ENCODE measurements at regions not wholly inside any gene's neighbourhood (a gene's known extent, or its start where the extent isn't known, plus 50 kb on each side); places are given as distances from the start of the nearest gene placed in this dataset.

DNA sequence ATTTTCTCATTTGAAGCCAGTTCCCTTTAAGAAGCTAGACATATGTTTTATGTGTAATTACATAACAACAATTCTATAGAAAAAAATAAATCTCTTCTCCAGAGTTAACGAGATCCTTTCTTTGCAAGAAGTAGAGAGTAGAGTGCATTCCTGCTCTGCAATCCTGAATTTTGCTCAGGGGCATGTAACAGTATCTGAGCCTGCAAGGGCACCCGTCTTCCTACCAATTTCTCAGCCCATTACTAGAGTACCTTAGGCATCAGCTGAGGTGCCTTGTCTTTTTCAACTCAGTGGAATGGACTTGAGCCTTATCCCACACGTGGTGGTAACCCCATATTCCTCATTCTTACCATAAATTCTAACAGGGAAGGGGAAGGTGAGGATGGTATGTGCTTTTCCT lies 205.9 kb downstream of the IKZF2 start:
- DNase-seq (ENCODE audit: low read depth, low spot score), result no peak

DNA sequence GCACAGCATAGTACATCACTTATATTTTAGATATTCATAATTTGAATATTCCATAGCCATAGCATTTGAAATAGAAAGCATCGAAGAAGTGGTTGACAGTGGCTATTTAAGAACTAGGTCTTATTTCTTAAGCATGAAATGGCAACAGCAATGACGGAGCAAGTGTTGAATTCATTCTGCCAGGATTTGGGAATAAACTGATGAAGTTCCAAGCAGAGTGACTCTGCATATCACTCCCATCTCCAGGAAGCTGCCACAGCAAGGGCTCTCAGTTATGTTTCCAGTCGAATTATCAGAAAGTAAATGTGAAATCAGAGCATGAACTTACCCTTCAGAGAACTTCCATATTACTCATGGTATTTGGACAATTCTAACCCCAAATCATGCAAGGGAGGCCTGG lies 208.1 kb downstream of the IKZF2 start:
- DNase-seq (ENCODE audit: low read depth, low spot score), result no peak

DNA sequence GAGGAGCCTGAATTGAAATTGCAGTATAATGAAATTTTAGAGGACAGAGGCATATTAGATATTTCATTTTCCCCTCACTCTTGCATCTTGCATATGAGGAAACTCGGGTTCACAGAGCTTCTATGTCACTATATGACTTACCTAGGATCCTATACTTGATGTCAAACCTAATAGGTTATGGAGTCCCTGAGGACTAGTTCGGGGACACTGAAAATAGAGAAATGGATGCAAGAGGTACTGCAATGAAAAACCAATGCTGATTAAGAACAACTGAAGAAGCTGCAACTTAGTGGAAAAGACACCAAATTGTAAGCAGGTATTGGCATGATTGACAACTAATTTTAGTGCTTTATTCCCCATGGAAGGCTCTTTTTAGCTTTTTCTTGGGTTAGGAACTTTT lies 210.1 kb downstream of the IKZF2 start:
- no peak for DNase-seq (ENCODE audit: low read depth, low spot score)

DNA sequence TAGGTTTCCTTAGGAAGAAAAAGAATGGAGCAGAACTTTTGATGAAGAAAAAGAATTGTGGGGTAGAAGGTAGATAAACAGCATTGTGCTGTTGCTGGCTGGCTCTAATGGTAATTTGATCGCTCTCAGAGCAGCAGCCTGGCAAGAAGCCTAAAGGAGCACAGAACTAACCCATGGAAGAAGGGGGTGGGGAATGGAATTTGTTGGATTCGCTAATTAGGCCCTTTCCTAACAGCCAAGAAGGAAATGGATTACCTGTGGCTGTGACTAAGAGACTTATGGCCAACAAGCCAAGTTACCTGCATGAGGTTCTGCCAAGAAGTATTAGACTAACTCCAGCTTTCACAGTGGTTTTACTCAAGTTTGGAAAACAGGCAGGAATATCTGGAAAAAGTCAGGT lies 210.6 kb downstream of the IKZF2 start:
- peak; percentile 83 for DNase-seq (ENCODE audit: low read depth, low spot score)

DNA sequence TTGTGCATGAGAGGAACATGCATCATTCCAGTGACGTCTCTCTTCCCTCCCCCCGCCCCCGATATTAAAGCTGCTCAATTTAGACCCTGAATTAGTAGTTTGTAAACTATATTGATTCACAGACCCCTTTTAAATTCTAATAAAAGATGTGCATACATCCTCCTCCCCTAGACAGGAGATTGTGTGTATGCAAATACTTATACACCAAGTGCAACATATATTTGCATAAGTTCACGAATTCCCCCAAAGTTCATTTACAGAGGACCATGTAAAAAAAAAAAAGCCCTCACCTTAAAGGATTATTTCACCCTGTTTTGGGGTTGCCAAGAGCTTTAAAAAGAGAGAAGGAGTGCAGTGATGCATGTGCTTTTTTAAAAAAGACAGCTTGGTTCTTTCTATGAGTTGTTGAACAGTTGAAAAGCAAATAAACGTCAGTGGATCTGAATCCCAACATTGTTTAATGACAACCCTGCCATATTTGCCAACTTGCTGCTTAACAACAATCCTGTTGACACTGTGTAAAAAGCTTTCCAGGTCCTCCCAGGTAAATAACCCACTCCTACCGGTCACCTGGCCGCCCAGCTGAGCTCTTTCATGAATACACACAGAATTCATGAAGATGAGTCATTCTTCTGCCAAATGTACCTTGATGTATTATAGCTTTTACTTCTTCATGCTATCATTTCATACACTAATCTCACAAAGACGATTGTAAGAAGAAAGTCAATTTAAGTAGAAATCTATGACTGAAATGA lies 211.5 kb downstream of the IKZF2 start:
- no peak for DNase-seq (ENCODE audit: low read depth, low spot score)

DNA sequence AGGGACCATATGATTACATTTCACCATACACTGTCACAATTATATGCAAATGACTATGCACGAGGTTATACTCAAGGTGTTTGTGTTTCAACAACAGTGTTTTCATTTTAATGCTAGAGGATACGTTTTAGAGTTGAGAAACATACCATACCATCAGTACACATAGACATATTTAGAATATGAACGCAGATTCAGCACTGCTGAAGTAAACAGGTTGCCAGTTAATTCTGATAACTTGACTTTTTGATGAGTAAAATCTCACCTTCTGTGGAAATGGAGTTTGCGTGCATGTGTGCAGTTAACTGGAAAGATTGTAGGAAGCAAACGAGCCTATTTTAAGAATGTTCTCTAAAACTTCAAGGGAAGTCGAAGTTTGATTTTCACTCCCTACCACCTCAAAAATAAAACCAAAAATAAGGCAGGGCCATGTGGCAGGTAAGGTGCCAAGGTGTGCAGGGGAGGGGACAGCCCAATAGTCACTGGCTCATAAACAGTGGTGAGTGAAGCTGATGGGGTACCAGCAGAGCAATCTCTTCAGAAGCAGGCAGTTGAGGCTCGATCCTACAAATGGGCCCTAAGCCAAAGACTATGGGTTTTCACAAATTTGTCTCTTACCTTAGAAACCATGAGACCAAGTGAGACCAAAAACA lies 213.1 kb downstream of the IKZF2 start:
- DNase-seq (ENCODE audit: low read depth, low spot score), result no peak

DNA sequence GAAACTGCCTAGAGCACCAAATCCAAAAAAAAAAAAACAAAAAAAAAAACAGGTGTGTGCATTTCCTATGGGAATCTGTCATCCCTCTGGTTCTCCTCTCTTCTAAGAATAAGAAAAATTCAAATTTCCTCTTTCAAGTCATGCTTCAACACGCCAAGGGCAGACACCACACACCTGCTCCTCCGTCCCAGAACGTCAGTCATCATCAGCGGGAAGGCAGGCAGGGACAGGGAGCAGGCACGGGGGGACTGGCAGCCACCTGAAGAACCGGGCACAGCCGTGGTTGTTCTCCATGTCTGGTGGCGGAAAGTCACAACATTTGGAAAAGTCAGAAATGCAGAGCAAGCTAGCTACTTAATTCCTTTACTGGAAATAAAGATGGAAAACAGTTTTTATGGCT lies 214.8 kb downstream of the IKZF2 start:
- DNase-seq (ENCODE audit: low read depth, low spot score), result no peak

DNA sequence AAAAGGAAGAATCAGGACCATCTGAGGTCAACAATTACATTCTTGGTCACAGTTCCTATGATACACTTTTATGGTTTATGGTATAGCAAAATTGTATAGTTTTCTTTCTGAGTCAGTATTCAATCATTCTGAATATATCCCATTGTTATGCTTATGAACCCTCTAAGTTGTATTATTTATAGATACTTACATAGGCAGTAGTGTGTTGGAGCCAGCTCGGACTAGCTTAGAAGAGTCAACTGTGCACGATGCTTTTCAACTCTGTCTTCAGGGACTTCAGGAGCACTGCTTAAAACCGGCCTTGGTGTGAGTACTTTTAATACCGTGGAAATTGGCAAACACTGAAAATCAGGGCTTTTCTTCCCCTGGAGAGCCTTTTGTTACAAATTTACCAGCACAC lies 215.7 kb downstream of the IKZF2 start:
- DNase-seq (ENCODE audit: low read depth, low spot score), result no peak

DNA sequence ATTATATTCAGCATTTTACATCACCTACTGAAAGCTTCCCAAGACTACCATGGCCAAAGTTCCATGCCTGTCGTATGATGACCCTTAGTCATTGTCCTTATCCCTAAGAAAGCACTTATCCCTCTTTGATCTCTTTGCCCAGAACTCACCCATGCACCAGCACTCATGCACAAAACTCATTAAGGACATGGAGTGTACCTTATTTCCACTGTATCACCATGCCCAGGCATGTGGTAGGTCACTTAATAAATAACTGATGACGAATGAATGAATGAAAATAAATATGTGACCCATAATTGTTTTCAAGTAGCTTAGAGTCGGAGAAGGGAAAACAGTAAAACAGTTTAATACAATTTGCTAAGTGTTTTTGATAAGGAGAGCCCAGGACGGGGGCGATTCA lies 220.1 kb downstream of the IKZF2 start:
- DNase-seq (ENCODE audit: low read depth, low spot score), result no peak

DNA sequence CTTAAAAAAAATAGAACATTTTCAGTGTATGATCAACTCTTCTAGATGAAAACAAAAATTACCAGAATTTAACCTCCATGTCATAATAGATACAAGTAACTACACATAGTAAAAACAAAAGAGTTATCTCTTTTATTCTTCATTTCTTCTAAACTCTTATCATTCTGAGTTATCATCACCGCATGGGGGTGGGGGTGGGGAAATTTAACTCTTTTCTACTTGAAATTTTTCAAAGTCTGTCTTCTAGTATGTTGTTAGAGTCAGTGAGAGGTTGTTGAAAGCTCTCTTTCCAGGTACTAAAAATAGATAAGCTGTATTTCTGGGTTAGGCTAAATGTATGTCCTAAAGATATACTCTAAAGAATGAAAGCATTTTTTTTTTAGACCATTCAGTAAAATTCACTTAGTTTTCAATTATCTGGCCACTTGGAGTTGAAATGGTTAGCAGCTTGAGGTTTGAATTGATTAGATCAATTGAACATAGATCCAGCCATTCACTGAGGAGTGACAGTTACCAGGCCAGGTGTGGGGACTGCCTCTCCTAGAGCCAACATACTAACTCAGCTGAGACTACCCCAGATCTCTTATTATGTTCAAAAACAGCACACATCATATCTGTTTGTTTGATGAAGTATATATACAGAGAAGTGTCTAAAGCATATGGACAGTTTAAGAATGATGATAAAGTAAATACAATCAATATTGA lies 220.7 kb downstream of the IKZF2 start:
- DNase-seq (ENCODE audit: low read depth, low spot score), result no peak

DNA sequence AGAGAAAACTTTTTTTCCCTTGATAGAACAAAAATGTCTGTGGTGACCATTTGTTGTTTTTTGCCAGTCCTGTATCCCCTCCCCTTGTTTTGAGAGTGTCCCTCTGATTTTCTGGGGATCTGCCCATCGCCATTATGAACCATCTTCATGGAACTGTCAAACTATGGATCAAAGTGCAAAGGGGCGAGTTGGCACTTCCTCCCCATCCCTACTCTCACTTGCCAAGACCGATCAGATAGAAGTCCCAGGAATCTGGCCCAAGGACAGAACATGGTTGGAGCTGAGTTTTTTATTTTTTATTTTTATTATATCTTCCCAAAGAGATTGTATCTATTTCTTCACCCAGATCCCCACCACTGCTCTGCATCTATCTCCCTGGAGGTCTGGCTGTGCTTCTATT lies 221.4 kb downstream of the IKZF2 start:
- no peak for DNase-seq (ENCODE audit: low read depth, low spot score)

DNA sequence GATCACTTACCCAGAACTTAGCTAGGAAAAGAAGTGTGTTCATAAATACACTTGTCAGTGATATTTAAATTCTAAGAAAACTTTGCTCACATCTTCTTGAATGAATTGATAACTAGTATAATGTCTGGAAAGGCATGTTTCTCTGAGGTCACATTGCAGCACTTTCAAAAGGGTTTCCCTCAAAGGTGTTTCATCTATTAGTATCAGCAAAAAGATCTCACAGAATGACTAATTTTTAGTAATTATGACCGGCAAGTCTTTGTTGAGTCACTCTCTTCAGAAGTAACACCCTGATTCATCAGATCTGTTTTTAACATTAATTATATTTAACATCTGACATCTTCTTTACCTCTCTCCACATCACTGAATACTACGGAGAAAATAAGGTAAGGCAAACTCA lies 222.3 kb downstream of the IKZF2 start:
- no peak for DNase-seq (ENCODE audit: low read depth, low spot score)

DNA sequence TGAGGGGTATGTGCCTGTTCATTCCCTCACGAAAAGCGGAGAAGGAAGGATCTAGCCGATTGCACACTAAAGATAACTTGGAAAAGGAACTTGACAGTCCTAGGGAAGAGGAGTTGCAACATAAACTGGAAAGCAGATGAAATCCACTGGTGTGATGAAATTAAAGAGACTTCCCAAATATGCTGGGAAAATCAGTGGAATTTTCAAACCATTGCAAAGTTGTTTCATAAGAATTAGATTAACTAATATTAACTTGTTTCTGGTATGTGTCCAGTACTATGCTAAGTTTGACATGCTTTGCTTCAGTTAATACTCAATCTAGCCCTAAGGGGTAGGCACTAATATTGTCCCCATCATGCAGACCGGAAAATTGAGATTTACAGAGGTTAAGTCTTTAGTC lies 222.7 kb downstream of the IKZF2 start:
- no peak for DNase-seq (ENCODE audit: low read depth, low spot score)

DNA sequence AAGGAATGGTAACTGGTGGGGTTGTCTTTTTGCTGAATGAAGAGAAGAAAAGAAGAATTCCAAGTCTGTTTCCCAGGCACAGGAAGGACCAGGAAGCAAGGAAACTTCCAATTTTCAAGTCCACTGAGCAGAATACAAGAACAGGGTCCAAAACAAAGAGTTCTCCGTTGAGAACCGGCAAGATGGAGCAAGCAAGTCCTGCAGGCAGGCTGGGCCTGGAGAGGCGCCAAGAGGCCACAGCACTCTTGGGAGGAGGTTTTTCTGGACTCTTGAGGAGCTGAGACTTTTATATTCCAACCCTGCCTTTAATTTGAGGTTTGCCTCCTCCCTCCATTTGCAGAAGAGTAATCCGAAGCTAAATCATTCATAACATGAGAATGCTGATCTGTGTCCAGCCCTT lies 224.5 kb downstream of the IKZF2 start:
- DNase-seq (ENCODE audit: low read depth, low spot score), result no peak

DNA sequence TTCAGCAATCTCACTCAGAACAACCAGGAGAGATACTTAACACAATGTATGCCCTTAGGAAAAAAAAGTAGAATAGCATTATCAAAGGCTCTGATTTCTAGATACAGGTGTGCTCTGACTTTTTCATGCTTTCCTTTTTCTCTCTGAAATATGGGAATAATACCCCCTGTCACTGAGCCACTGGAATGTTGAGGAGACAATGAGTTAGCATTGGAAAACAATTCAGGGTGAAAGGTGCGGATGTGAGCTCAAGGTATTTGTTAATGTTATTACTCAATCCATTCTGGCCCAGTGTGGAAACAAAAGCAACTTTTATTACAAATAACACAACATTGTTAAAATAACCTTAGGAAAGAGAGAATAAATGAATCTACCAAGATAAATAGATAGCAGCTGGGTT lies 228.0 kb downstream of the IKZF2 start:
- DNase-seq (ENCODE audit: low read depth, low spot score), result no peak

DNA sequence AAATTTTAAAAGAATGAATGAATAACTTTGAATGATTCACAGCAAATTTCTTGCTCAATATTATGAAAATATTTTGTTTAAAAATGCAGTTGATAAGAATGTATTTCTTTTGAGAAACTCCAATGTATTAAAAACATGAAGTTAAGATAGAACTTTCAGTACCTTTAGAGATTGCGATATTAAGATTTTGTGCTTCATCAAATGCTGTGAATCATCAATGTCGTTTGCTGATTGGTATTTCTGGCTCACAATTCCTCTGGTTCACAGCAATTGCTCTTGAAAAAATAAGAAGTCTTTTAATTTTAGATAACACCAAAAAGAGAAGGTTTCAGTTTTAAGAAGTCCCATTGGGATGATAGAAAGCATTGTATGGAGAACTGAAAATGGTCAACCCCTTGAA lies 228.7 kb downstream of the IKZF2 start:
- no peak for DNase-seq (ENCODE audit: low read depth, low spot score)

DNA sequence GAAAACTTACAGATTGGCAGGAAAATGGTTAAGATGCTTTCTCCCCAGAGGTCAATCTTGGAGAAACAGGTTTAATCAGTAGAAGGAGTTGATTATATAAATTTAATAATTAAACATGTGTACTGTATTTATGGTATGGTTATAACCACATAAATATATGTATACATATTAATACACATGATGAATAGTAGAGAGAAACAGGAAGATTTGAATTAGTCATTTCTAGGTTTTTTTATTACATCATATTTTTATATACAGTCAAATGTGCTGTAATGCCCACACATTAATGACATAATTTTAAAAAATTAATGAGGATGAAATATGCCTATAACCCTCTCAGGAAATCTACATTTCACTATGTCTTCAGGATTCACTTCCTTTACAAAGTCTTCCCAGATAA lies 229.7 kb downstream of the IKZF2 start:
- no peak for DNase-seq (ENCODE audit: low read depth, low spot score)

DNA sequence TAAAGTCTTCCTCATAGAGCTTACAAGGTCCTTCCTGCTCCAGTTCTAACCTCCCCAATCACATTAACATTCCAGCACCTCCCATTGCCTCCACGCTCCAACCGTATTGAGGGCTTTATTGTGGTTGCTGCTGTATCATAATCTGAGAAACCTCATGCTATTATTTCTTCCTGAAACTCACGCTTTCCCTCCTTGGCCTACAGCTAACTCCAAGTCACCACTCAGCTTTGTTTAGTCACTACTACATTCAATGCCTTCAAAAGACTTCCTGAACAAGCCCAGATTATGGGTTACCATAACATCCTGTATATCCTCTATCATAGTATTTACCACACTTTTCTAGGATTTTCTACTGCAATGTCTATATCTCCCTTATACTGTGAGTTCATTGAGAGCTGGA lies 230.4 kb downstream of the IKZF2 start:
- no peak for DNase-seq (ENCODE audit: low read depth, low spot score)

DNA sequence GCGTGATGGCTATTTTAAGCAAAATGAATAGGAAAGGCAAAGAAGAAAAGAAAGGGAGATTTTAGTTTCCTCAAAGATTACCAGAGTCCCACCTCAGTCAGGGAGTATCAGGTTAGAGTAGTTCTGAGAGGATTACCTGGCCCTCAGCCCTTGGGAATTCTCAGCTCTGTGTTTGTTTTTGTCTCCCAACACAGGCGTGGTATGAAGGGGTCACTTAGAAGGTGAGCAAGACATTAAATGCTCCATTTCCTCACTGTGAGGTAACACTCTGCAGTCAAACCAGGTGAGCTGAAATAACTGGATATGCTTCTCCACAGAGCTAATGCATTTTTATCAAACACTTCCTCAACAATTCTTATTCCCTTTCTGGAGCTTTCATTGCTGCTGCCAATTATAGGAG lies 232.2 kb downstream of the IKZF2 start:
- DNase-seq (ENCODE audit: low read depth, low spot score), result no peak

DNA sequence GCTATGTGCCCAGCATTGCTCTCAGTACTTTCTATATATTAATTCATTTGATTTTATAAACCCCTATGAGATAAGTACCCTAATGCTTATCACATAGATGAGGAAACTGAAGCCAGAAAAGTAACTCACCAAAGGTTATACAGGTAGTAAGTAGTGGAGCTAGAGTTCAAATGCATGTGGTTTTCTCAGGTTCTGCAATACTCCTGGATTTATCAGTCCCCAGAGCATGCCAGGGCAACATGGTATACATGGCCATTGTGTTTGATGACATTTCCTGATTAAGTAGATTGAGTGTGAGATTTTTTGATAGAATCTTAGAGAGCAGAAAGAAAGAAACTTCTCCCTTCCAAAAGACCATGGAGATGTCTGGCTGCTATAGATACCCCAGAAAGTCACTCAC lies 233.1 kb downstream of the IKZF2 start:
- no peak for DNase-seq (ENCODE audit: low read depth, low spot score)

DNA sequence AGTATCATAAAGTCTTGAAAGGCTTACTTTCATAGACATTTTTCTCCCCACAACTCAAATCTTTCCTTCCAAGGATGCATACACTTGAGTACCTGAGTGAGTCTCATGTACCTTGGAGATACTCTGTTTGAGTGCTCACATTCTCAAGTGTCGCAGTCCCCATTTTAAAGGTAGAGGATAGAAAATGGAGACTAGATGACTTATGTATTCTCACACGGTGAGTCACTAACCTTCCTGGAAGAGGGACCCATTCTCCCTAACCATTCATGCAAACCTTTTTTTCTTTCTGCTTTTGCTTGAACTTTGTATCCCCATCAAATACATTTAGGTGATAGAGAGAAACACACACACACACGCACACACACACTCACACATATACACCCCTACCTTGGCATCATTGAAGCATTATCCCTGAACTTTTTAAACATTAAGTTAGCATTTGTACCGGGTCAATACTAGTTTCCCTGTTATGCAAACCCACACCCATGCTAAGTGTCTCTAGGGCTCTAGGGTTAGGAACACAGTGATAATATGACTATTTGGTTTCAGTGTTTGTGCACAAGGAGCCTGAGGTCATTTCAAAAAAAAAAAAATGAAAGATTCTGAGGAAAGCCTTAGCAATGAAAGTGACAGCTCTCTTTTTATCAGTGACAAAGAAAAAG lies 236.2 kb downstream of the IKZF2 start:
- DNase-seq (ENCODE audit: low read depth, low spot score), result no peak

DNA sequence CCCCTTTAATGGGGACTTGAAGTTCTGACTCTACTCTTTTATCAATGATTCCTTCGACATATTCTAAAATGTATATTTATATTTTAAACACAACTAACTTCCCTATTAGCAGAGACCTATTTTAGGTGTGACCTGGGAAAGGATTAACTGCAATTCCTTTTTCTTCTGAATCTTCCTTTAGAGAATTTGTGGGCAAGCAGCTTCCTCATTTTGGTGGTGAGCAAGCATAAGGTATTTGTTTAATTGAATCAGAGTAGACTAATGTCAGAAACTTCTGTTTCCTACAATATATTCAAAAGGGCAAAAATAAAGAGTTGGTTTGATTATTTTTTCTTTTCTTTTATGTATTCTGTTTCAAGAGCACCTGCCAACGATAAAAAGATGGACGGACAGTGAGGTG lies 237.0 kb downstream of the IKZF2 start:
- no peak for DNase-seq (ENCODE audit: low read depth, low spot score)
